Mesothelial cell of epicardium (in vitro differentiated cells): ENCODE measurements at regions not wholly inside any gene's neighbourhood (a gene's known extent, or its start where the extent isn't known, plus 50 kb on each side); places are given as distances from the start of the nearest gene placed in this dataset.

ENCODE experiments used
- DNase-seq, 2 experiments: peaks; one replicate each; pipeline ENCODE4 v3.0.0; 2021; ENCODE audit warnings: low spot score in 2 of 2; ENCODE audit not compliant: unreplicated experiment in 2 of 2
- H3K27ac Mint-ChIP-seq: 2 replicates; pipeline ENCODE4 v1.8.0; 2021; ENCODE audit warnings: mixed read lengths
- H3K27me3 Mint-ChIP-seq: 2 replicates; pipeline ENCODE4 v1.8.0; 2021; ENCODE audit warnings: low read depth, mixed read lengths
- H3K36me3 Mint-ChIP-seq: 2 replicates; pipeline ENCODE4 v1.8.0; 2021; ENCODE audit warnings: mixed read lengths
- H3K4me1 Mint-ChIP-seq: 2 replicates; pipeline ENCODE4 v1.8.0; 2021; ENCODE audit warnings: mixed read lengths
- H3K4me3 Mint-ChIP-seq: 2 replicates; pipeline ENCODE4 v1.8.0; 2021; ENCODE audit warnings: mild to moderate bottlenecking, moderate library complexity, mixed read lengths
- H3K9me3 Mint-ChIP-seq: 2 replicates; pipeline ENCODE4 v1.8.0; 2021; ENCODE audit warnings: mixed read lengths
- TF ChIP-seq, protein P1 (sequence below): fragments of 200-600 bp; sonication (generic); IDR thresholded peaks from one replicate; pipeline ENCODE4 v1.5.0; 2021; ENCODE audit warnings: antibody characterized with exemption; ENCODE audit not compliant: unreplicated experiment

GRCh38 chr13:33537026-33537425 is 251.5 kb upstream of the STARD13 start:
- TF ChIP-seq, protein P1, sequence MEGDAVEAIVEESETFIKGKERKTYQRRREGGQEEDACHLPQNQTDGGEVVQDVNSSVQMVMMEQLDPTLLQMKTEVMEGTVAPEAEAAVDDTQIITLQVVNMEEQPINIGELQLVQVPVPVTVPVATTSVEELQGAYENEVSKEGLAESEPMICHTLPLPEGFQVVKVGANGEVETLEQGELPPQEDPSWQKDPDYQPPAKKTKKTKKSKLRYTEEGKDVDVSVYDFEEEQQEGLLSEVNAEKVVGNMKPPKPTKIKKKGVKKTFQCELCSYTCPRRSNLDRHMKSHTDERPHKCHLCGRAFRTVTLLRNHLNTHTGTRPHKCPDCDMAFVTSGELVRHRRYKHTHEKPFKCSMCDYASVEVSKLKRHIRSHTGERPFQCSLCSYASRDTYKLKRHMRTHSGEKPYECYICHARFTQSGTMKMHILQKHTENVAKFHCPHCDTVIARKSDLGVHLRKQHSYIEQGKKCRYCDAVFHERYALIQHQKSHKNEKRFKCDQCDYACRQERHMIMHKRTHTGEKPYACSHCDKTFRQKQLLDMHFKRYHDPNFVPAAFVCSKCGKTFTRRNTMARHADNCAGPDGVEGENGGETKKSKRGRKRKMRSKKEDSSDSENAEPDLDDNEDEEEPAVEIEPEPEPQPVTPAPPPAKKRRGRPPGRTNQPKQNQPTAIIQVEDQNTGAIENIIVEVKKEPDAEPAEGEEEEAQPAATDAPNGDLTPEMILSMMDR = no peak
- Mint-ChIP-seq H3K9me3 (no peaks in the 10 kb centered on the region), H3K27ac (no peak overlapping the region), H3K27me3 (no peaks in the 10 kb centered on the region), H3K4me1 (peaks cover 31% of the 10 kb centered on the region), H3K36me3 (no peaks in the 10 kb centered on the region), H3K4me3 (no peak overlapping the region)
- DNase-seq = no peak

DNA sequence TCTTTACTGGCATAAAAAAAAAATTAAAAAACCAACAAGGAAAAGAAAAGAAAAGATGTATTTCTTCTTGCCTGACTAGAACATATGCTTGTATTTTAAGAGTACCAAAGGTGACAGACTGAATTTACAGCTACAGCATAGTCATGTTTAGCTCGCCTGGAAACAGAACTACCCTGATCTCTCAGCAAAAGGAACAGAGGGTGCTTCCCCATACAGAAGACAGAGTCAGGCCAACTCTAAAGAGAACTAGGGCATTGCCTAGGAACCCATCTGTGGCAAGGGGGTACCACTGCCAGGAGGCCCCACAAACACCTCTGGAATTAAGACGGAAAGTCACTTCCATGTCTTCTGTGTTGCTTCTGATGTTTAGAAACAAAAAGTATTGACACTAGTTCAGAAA is 252.1 kb upstream of the STARD13 start:
- no peaks in the 10 kb centered on the region for H3K9me3 Mint-ChIP-seq
- H3K4me3 Mint-ChIP-seq = no peak overlapping the region
- H3K4me1 Mint-ChIP-seq = peaks cover 34% of the 10 kb centered on the region
- no peaks in the 10 kb centered on the region for H3K36me3 Mint-ChIP-seq
- H3K27me3 Mint-ChIP-seq = no peaks in the 10 kb centered on the region
- no peak for DNase-seq
- TF ChIP-seq, protein P1 = no peak
- H3K27ac Mint-ChIP-seq = peak overlapping the region; percentile 57

DNA sequence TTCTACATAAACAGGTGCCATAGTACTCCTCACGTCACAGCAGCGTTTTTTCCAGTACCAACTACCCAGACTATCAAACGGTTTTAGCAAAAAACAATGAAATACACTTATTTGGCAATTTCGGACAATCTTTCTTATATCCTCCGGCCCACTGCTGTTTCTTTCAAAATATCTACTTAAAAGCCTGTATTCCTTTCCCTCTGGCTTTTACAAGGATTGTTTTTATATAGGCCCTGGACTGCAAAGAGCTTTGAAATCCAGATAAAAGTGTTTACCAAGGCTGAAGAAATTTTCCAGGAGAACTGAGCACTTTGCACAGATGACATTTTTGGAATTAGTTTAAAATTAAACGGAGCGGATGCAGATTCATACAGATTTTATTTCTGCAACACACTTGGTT is 255.9 kb upstream of the STARD13 start:
- Mint-ChIP-seq H3K27ac (peak overlapping the region; percentile 100), H3K36me3 (no peaks in the 10 kb centered on the region), H3K27me3 (no peaks in the 10 kb centered on the region)

GRCh38 chr13:33541962-33542308 is 256.4 kb upstream of the STARD13 start:
- Mint-ChIP-seq H3K27ac (peak overlapping the region; percentile 100), H3K27me3 (no peaks in the 10 kb centered on the region), H3K9me3 (no peaks in the 10 kb centered on the region), H3K4me1 (peaks cover 45% of the 10 kb centered on the region), H3K36me3 (no peaks in the 10 kb centered on the region), H3K4me3 (peak overlapping the region; percentile 86)
- DNase-seq = no peak
- TF ChIP-seq, protein P1 = no peak

More for the DNA sequence above, 255.9 kb upstream of the STARD13 start:
- DNase-seq = no peak
- TF ChIP-seq, protein P1 = no peak
- Mint-ChIP-seq H3K4me3 (peak overlapping the region; percentile 86), H3K4me1 (peaks cover 45% of the 10 kb centered on the region), H3K9me3 (no peaks in the 10 kb centered on the region)

DNA sequence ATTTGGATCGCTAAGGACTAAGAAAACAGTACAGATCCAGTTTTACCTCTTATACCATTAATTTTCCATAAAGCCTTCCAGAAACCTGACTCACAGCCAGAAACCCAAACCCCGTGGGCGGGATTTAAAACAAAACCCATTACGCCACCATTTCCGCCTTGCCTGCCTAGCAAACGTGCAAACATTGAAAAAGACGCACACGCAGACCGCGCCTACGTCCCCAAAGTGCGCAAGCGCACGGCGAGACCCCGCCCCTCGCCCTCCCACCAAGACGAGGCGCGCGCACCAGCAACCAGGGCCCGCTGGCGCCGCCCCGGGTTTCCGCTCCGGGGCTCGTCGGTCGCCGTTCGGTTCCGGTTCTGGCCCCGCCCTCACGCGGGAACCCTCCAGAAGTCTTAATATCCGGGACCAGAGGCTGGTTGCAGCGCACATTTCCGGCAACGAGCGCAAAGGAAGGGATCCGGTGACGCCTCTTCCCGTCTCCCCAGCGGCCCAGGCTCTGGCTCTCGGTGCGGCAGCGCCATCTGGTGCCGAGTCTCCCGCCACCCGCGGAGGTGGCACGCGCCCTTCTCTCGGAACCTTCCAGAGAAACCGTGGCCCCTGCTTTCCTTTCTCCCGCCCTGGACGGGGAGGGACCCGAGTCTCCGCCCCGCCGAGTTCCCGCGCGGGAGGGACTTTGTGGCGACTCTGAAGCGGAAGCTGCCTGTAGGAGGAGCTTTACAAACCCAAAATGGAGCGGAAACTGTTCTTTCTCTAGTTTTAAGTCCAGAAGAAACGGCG is 256.9 kb upstream of the STARD13 start:
- H3K27me3 Mint-ChIP-seq = no peaks in the 10 kb centered on the region
- no peaks in the 10 kb centered on the region for H3K9me3 Mint-ChIP-seq
- peak; percentile 97 to 99 for DNase-seq
- H3K36me3 Mint-ChIP-seq = no peaks in the 10 kb centered on the region
- H3K27ac Mint-ChIP-seq = peak overlapping the region; percentile 100
- H3K4me3 Mint-ChIP-seq = peak overlapping the region; percentile 86
- H3K4me1 Mint-ChIP-seq = peaks cover 46% of the 10 kb centered on the region
- TF ChIP-seq, protein P1 = peak; percentile 75
